ENCODE measurements at regions not wholly inside any gene's neighbourhood (a gene's known extent, or its start where the extent isn't known, plus 50 kb on each side); places are given as distances from the start of the nearest gene placed in this dataset.

GRCh38 chr11:96680211-96681018 is 290.6 kb downstream of the JRKL start:
- Histone ChIP-seq H3T11ph (ENCODE audit: low read length) (no peak overlapping the region), H3K18ac (ENCODE audit: insufficient read length, low read depth, low read length) (no peak overlapping the region), H4K20me1 (ENCODE audit: control insufficient read depth, insufficient read depth, insufficient read length) (no peaks in the 10 kb centered on the region), H2AFZ (ENCODE audit: low read length) (no peak overlapping the region), H3K14ac (ENCODE audit: insufficient read depth, low read length) (no peak overlapping the region), H3K79me1 (ENCODE audit: insufficient read depth, low read depth, low read length, poor library complexity, severe bottlenecking) (no peaks in the 10 kb centered on the region), H2BK15ac (ENCODE audit: low read depth, low read length) (no peak overlapping the region), H3K56ac (ENCODE audit: insufficient read length, low read depth, low read length) (no peak overlapping the region), H3K27me3 (ENCODE audit: insufficient read depth, low read length) (no peaks in the 10 kb centered on the region), H4K8ac (replicated peaks; ENCODE audit: insufficient read length, low read depth, low read length) (no peak overlapping the region), H3K79me2 (ENCODE audit: insufficient read depth, low read length) (no peaks in the 10 kb centered on the region), H3K4me1 (ENCODE audit: insufficient read depth, low read length) (no peaks in the 10 kb centered on the region), H2BK12ac (ENCODE audit: insufficient read length, low read depth, low read length) (no peak overlapping the region), H3K4ac (ENCODE audit: low read depth, low read length) (no peak overlapping the region), H3K23me2 (ENCODE audit: insufficient read length, low read depth, low read length, poor library complexity, severe bottlenecking) (no peaks in the 10 kb centered on the region), H4K91ac (ENCODE audit: insufficient read length, low read depth, low read length) (no peak overlapping the region), H2AK5ac (ENCODE audit: insufficient read length, low read length) (no peak overlapping the region), H3K4me2 (ENCODE audit: insufficient read depth, insufficient read length, low read length) (no peak overlapping the region), H3K27ac (ENCODE audit: insufficient read length, low read depth, low read length) (no peak overlapping the region), H2BK20ac (ENCODE audit: low read depth, low read length, poor library complexity, severe bottlenecking) (no peak overlapping the region), H3K9me3 (ENCODE audit: control insufficient read depth, low read depth, low read length) (no peaks in the 10 kb centered on the region), H4K5ac (ENCODE audit: insufficient read length, low read depth, low read length) (no peak overlapping the region), H3K23ac (ENCODE audit: insufficient read length, low read depth, low read length) (no peak overlapping the region), H2BK120ac (ENCODE audit: low read depth, low read length, poor library complexity, severe bottlenecking) (no peak overlapping the region), H3K9ac (ENCODE audit: extremely low read depth, insufficient read length, low read length) (no peak overlapping the region), H2BK5ac (ENCODE audit: insufficient read length, low read length) (no peak overlapping the region)
- no peak overlapping the region for H3K4me3 Mint-ChIP-seq
- no peak overlapping the region for H3K27ac Mint-ChIP-seq
- no peak for DNase-seq
- H3K9me3 Mint-ChIP-seq = no peaks in the 10 kb centered on the region; a peak in 1 of 5 replicates
- no peaks in the 10 kb centered on the region for H3K36me3 Mint-ChIP-seq (ENCODE audit: insufficient read depth in 1 of 3, low read depth in 3 of 3)
- TF ChIP-seq, protein P1, sequence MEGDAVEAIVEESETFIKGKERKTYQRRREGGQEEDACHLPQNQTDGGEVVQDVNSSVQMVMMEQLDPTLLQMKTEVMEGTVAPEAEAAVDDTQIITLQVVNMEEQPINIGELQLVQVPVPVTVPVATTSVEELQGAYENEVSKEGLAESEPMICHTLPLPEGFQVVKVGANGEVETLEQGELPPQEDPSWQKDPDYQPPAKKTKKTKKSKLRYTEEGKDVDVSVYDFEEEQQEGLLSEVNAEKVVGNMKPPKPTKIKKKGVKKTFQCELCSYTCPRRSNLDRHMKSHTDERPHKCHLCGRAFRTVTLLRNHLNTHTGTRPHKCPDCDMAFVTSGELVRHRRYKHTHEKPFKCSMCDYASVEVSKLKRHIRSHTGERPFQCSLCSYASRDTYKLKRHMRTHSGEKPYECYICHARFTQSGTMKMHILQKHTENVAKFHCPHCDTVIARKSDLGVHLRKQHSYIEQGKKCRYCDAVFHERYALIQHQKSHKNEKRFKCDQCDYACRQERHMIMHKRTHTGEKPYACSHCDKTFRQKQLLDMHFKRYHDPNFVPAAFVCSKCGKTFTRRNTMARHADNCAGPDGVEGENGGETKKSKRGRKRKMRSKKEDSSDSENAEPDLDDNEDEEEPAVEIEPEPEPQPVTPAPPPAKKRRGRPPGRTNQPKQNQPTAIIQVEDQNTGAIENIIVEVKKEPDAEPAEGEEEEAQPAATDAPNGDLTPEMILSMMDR (conservative IDR thresholded peaks at IDR 0.05) = no peak
- H3K27me3 Mint-ChIP-seq (ENCODE audit: low read depth) = no peaks in the 10 kb centered on the region; the same call in 1 of the 2 replicates
- WGBS (ENCODE audit: extremely low coverage, insufficient read length, low lambda C conversion rate) = no CpG with 5 or more reads among the region's 5 CpGs
- peaks cover 4 to 7% of the 10 kb centered on the region in 2 experiments for H3K4me1 Mint-ChIP-seq
